ENCODE measurements at regions not wholly inside any gene's neighbourhood (a gene's known extent, or its start where the extent isn't known, plus 50 kb on each side); places are given as distances from the start of the nearest gene placed in this dataset.

DNA sequence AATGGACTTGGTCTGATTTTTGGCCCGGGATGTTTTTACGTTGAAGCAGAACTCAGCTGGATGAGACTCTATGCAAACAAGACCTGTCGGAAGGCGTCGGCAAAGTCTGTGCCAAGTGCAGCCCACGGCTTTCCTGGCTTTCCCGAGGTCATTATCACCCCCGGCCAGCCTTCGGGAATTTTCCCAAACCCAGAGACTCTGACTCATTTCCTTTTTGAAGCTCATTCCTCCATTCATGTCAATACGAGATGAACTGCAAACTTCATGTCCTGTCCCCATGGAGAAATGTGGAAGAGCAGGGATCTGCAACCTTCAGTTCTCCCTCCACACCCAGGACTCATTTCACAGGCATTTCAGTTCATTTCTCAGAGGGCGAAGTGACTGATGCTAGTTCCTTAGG is 95.3 kb downstream of the IRX2 start:
- TF ChIP-seq, protein P1, sequence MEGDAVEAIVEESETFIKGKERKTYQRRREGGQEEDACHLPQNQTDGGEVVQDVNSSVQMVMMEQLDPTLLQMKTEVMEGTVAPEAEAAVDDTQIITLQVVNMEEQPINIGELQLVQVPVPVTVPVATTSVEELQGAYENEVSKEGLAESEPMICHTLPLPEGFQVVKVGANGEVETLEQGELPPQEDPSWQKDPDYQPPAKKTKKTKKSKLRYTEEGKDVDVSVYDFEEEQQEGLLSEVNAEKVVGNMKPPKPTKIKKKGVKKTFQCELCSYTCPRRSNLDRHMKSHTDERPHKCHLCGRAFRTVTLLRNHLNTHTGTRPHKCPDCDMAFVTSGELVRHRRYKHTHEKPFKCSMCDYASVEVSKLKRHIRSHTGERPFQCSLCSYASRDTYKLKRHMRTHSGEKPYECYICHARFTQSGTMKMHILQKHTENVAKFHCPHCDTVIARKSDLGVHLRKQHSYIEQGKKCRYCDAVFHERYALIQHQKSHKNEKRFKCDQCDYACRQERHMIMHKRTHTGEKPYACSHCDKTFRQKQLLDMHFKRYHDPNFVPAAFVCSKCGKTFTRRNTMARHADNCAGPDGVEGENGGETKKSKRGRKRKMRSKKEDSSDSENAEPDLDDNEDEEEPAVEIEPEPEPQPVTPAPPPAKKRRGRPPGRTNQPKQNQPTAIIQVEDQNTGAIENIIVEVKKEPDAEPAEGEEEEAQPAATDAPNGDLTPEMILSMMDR (IDR thresholded peaks at IDR 0.05), result no peak
- no peak for TF ChIP-seq POLR2A (IDR thresholded peaks at IDR 0.05)

Data from body of pancreas (tissue), 4 donors.